K562 (cell line): ENCODE measurements at regions not wholly inside any gene's neighbourhood (a gene's known extent, or its start where the extent isn't known, plus 50 kb on each side); places are given as distances from the start of the nearest gene placed in this dataset.

Source experiments
- ATAC-seq: fragments of 200-7000 bp; cut with Tn5 transposase; 3 replicates; pipeline ENCODE4 v1.9.1; 2020; ENCODE audit warnings: moderate library complexity
- BruUV-seq: library from RNA; stranded (reverse); fragments of 400-500 nt; replicated peaks from 2 replicates; lab custom pipeline; 2021; lab: Mats Ljungman, UMichigan
- CTCF ChIA-PET: fragments of 300-600 bp; formaldehyde crosslinking; extraction: SDS; loops from one replicate; lab custom pipeline; 2021; ENCODE audit warnings: low intra/inter-chr PET ratio; lab: Yijun Ruan, JAX
- POLR2A ChIA-PET: fragments of 300-600, 350-650 bp; sonication (Branson Sonifier 250); formaldehyde crosslinking; extraction: SDS; loops from one replicate; lab custom pipeline; 2021; ENCODE audit warnings: antibody characterized with exemption, inconsistent platforms; lab: Yijun Ruan, JAX
- DNase-seq, 4 experiments: peaks; one replicate each; pipeline versions ENCODE4 v3.0.0 to v3.0.0-alpha.2; 2011 to 2018; ENCODE audit warnings: low spot score in 3 of 4, mixed read lengths in 3 of 4; ENCODE audit errors: extremely low read depth in 1 of 4
- FAIRE-seq: peaks from 2 replicates; lab custom pipeline; 2011; peaks lifted over from hg19 to GRCh38; lab: Jason Lieb, UNC
- H2AFZ ChIP-seq: 2 replicates; pipeline ENCODE4 v1.6.0; 2011; ENCODE audit warnings: low read depth, low read length, control low read depth, inconsistent platforms
- H3K27ac ChIP-seq: fragments of 200-600 bp; 3 replicates; pipeline ENCODE4 v1.8.0; 2011; ENCODE audit warnings: low read depth, mild to moderate bottlenecking, control low read depth, inconsistent platforms, low read length, moderate library complexity, mixed read lengths; ENCODE audit errors: extremely low read depth
- H3K27me3 ChIP-seq, 2 experiments: fragments of 300-600 bp in 1 of 2; 2 replicates in 1 of 2; 3 replicates in 1 of 2; pipeline versions ENCODE4 v1.6.0 to v1.8.0; 2011; ENCODE audit warnings: inconsistent platforms in 2 of 2, low read length in 2 of 2, mild to moderate bottlenecking in 1 of 2, mixed read lengths in 1 of 2, moderate library complexity in 1 of 2; ENCODE audit not compliant: control insufficient read depth in 2 of 2, insufficient read depth in 2 of 2
- H3K36me3 ChIP-seq: fragments of 300-600 bp; 3 replicates; pipeline ENCODE4 v1.8.0; 2011; ENCODE audit warnings: mild to moderate bottlenecking, low read length, inconsistent platforms; ENCODE audit not compliant: control insufficient read depth, insufficient read depth
- H3K4me1 ChIP-seq, 2 experiments: fragments of 200-600 bp in 1 of 2; replicated peaks in 1 of 2; 2 replicates in 1 of 2; 3 replicates in 1 of 2; pipeline versions ENCODE4 v1.5.1 to v1.8.0; 2011; ENCODE audit warnings: inconsistent platforms in 2 of 2, low read length in 2 of 2, mild to moderate bottlenecking in 1 of 2, mixed read lengths in 1 of 2, moderate library complexity in 1 of 2; ENCODE audit not compliant: control insufficient read depth in 2 of 2, insufficient read depth in 2 of 2
- H3K4me2 ChIP-seq: 2 replicates; pipeline ENCODE4 v1.6.1; 2011; ENCODE audit warnings: low read length, control low read depth, inconsistent platforms, mixed read lengths; ENCODE audit not compliant: insufficient read depth
- H3K4me3 ChIP-seq: fragments of 200-600 bp; sonication (generic), shearing (Covaris generic); 2 replicates; pipeline ENCODE4 v1.5.1; 2016; ENCODE audit warnings: control low read depth, inconsistent platforms
- H3K79me2 ChIP-seq: fragments of 200-600 bp; 3 replicates; pipeline ENCODE4 v1.8.0; 2011; ENCODE audit warnings: low read length, inconsistent platforms; ENCODE audit not compliant: control insufficient read depth, insufficient read depth
- H3K9ac ChIP-seq, 2 experiments: 2 replicates each; pipeline versions ENCODE4 v1.6.0 to v1.6.1; 2011; ENCODE audit warnings: low read depth in 2 of 2, low read length in 2 of 2, control low read depth in 1 of 2, inconsistent platforms in 1 of 2, mild to moderate bottlenecking in 1 of 2, mixed read lengths in 1 of 2; ENCODE audit not compliant: insufficient read depth in 1 of 2
- H3K9me1 ChIP-seq: one replicate; pipeline ENCODE4 v1.6.0; 2011; ENCODE audit warnings: inconsistent platforms, mild to moderate bottlenecking, low read length, moderate library complexity; ENCODE audit not compliant: control insufficient read depth, insufficient read depth
- H3K9me3 ChIP-seq: replicated peaks from 2 replicates; pipeline ENCODE4 v1.5.1; 2011; ENCODE audit warnings: low read depth, low read length, inconsistent platforms; ENCODE audit not compliant: control insufficient read depth, insufficient read depth
- H4K20me1 ChIP-seq: replicated peaks from 2 replicates; pipeline ENCODE4 v1.6.1; 2011; ENCODE audit warnings: low read length, inconsistent platforms, mixed read lengths; ENCODE audit not compliant: control insufficient read depth, insufficient read depth
- NCOR1 ChIP-seq: fragments of 450-650 bp; IDR thresholded peaks from 2 replicates; pipeline ENCODE4 v1.6.1; 2016; ENCODE audit warnings: mild to moderate bottlenecking, moderate library complexity
- ZNF121 ChIP-seq: sonication (generic); formaldehyde crosslinking; conservative IDR thresholded peaks from 2 replicates; pipeline ENCODE4 v1.8.0; 2022; ENCODE audit warnings: missing genetic modification reagents
- ZNF23 ChIP-seq: fragments of 250-450 bp; sonication (Bioruptor Pico); IDR thresholded peaks from 2 replicates; pipeline ENCODE4 v1.4.0; 2020; ENCODE audit warnings: mild to moderate bottlenecking
- ZNF24 ChIP-seq: fragments of 450-650 bp; IDR thresholded peaks from 2 replicates; pipeline ENCODE4 v1.6.1; 2016
- ZNF707 ChIP-seq: fragments of 250-450 bp; sonication (Bioruptor Pico); conservative IDR thresholded peaks from 2 replicates; pipeline ENCODE4 v1.8.0; 2022; ENCODE audit warnings: inconsistent platforms, mild to moderate bottlenecking, moderate library complexity
- ZNF780A ChIP-seq: fragments of 250-450 bp; sonication (Bioruptor Pico); IDR thresholded peaks from 2 replicates; pipeline ENCODE4 v1.5.0; 2021; ENCODE audit warnings: mild to moderate bottlenecking
- WGBS: fragments of 100-300 bp; shearing (Covaris generic); methylation state at CpG from one replicate; pipeline ENCODE4 v1.1.6; 2016; ENCODE audit warnings: low coverage, mixed read lengths; ENCODE audit not compliant: insufficient coverage; ENCODE audit errors: missing lambda C conversion rate; 5-methylcytosine and 5-hydroxymethylcytosine counted together
- in situ Hi-C: fragments of 300-500 bp; cut with MboI; formaldehyde crosslinking; loops from 4 replicates; pipeline ENCODE4 v1.15.0; 2018; ENCODE audit warnings: inconsistent platforms, mixed read lengths
- intact Hi-C: fragments of 100-400 bp; cut with micrococcal nuclease; formaldehyde crosslinking; loops from 2 replicates; pipeline ENCODE4 v1.14.2; 2022
- TF ChIP-seq, protein P1 (sequence below), 2 experiments: fragments of 450-650 bp in 1 of 2; IDR thresholded peaks; 2 replicates each; pipeline ENCODE4 v1.6.1; 2011 to 2017; ENCODE audit warnings: low read depth in 2 of 2, antibody characterized with exemption in 1 of 2, borderline replicate concordance in 1 of 2, low read length in 1 of 2, mild to moderate bottlenecking in 1 of 2, mixed read lengths in 1 of 2; ENCODE audit not compliant: control insufficient read depth in 1 of 2
- TF ChIP-seq, protein P2 (sequence below): IDR thresholded peaks from 3 replicates; pipeline ENCODE4 v1.6.1; 2011; ENCODE audit warnings: borderline replicate concordance, mild to moderate bottlenecking; ENCODE audit not compliant: insufficient read length, insufficient read depth

DNA sequence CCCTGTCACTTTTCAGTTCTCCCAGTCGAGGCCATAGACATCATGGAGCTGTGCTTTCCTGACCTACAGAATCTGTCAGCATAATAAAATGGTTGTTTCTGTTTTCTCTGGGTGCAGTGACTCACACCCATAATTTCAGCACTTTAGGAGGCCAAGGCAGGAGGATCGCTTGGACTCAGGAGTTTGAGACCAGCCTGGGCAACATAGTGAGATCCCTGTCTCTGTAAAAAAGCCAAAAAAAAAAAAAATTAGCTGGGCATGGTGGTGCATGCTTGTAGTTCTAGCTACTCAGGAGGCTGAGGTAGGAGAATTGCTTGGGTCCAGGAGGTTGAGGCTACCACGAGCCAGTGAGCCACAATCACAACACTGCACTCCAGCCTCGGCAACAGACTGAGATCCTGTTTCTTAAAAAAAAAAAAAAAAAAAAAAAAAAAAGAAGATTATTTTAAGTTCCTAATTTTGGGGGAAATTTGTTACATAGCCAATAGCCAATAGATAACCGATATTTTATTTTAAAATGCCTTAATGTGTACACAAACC, 196.2 kb downstream of the ADSS2 start:
- no peaks in the 10 kb centered on the region; the same call in 1 of the 2 replicates for H3K9me3 ChIP-seq
- no peak overlapping the region for H3K4me2 ChIP-seq
- no peak overlapping the region for H3K27ac ChIP-seq
- FAIRE-seq (no peak), DNase-seq (no peak), ATAC-seq (no peak)
- BruUV-seq: no TSS peak
- no peaks in the 10 kb centered on the region for H4K20me1 ChIP-seq
- peaks cover 18 to 36% of the 10 kb centered on the region in 2 experiments; a peak in 4 of 5 replicates for H3K27me3 ChIP-seq
- no peak overlapping the region for H2AFZ ChIP-seq
- in situ Hi-C loops (loop anchor here (25.0 kb wide), 2 partner anchors 768 to 1793 kb away; no protein-coding TSS in a partner anchor), intact Hi-C loops (no loop called here)
- no peaks in the 10 kb centered on the region for H3K36me3 ChIP-seq
- H3K9ac ChIP-seq: no peak overlapping the region
- POLR2A ChIA-PET: interaction anchor here (0.5 to 1.2 kb wide), 3 partner anchors 12 to 1301 kb away, joined by 3 to 4 read pairs (median 3); no protein-coding TSS in a partner anchor
- CTCF ChIA-PET: interaction anchor here (0.7 kb wide), 1 partner anchor 31 kb away, joined by 3 read pairs; no protein-coding TSS in a partner anchor
- peaks cover 3 to 4% of the 10 kb centered on the region in 2 experiments; a peak in 2 of 5 replicates for H3K4me1 ChIP-seq
- H3K79me2 ChIP-seq: no peaks in the 10 kb centered on the region
- H3K4me3 ChIP-seq: no peak overlapping the region
- 7% methylated on average over 5 of the region's 5 CpGs for WGBS
- H3K9me1 ChIP-seq: no peaks in the 10 kb centered on the region
- TF ChIP-seq, protein P1, sequence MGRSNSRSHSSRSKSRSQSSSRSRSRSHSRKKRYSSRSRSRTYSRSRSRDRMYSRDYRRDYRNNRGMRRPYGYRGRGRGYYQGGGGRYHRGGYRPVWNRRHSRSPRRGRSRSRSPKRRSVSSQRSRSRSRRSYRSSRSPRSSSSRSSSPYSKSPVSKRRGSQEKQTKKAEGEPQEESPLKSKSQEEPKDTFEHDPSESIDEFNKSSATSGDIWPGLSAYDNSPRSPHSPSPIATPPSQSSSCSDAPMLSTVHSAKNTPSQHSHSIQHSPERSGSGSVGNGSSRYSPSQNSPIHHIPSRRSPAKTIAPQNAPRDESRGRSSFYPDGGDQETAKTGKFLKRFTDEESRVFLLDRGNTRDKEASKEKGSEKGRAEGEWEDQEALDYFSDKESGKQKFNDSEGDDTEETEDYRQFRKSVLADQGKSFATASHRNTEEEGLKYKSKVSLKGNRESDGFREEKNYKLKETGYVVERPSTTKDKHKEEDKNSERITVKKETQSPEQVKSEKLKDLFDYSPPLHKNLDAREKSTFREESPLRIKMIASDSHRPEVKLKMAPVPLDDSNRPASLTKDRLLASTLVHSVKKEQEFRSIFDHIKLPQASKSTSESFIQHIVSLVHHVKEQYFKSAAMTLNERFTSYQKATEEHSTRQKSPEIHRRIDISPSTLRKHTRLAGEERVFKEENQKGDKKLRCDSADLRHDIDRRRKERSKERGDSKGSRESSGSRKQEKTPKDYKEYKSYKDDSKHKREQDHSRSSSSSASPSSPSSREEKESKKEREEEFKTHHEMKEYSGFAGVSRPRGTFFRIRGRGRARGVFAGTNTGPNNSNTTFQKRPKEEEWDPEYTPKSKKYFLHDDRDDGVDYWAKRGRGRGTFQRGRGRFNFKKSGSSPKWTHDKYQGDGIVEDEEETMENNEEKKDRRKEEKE (IDR thresholded peaks at IDR 0.05; ENCODE audit: borderline replicate concordance in 1 of 2, control insufficient read depth in 1 of 2, low read depth in 2 of 2, low read length in 1 of 2): no peak
- TF ChIP-seq NCOR1 (no peak), ZNF24 (no peak), ZNF23 (no peak), ZNF780A (CRISPR knock-in tag) (no peak), ZNF121 (CRISPR knock-in tag) (peak; percentile 93), ZNF707 (CRISPR knock-in tag) (no peak)
- TF ChIP-seq, protein P2, sequence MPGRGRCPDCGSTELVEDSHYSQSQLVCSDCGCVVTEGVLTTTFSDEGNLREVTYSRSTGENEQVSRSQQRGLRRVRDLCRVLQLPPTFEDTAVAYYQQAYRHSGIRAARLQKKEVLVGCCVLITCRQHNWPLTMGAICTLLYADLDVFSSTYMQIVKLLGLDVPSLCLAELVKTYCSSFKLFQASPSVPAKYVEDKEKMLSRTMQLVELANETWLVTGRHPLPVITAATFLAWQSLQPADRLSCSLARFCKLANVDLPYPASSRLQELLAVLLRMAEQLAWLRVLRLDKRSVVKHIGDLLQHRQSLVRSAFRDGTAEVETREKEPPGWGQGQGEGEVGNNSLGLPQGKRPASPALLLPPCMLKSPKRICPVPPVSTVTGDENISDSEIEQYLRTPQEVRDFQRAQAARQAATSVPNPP: no peak
